ENCODE measurements at regions not wholly inside any gene's neighbourhood (a gene's known extent, or its start where the extent isn't known, plus 50 kb on each side); places are given as distances from the start of the nearest gene placed in this dataset.

DNA sequence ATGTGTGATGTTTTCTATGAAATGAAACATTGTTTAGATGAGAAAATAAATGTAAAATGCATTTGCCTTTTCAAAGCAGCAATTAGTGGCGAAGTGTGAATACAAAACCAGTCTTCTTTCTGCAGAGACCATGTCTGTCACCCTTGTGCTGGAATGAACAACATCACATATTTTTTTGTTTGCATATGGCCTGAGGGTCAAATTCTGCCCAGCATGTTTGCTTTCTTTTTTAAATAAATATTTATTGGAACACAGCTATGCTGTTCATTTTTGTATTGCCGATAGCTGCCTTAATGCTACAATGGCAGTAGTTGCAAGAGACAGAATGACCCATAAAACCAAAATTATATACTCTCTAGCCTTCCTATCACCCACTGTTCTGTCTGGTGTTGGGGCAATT is 75.3 kb upstream of the SNRPN start:
- no peaks in the 10 kb centered on the region for H3K27me3 ChIP-seq (ENCODE audit: insufficient read depth, low read depth, low read length)
- H3K9me2 ChIP-seq (ENCODE audit: insufficient read depth, low read length) = no peaks in the 10 kb centered on the region
- no peak overlapping the region for H2AFZ ChIP-seq (ENCODE audit: low read depth, low read length)
- H3K79me2 ChIP-seq (replicated peaks; ENCODE audit: insufficient read depth, low read length) = peaks cover 5% of the 10 kb centered on the region
- H3K9ac ChIP-seq (ENCODE audit: low read length) = no peak overlapping the region
- H3K27ac ChIP-seq (ENCODE audit: low read length) = no peak overlapping the region
- no peak overlapping the region for H3K4me3 ChIP-seq (ENCODE audit: low read length)
- peaks cover 4% of the 10 kb centered on the region for H3K9me3 ChIP-seq (ENCODE audit: low read length)
- no peaks in the 10 kb centered on the region for H4K20me1 ChIP-seq (ENCODE audit: insufficient read depth)
- TF ChIP-seq MXI1 (conservative IDR thresholded peaks at IDR 0.05; ENCODE audit: poor library complexity, severe bottlenecking) (no peak), EZH2 (IDR thresholded peaks at IDR 0.05; ENCODE audit: borderline replicate concordance, insufficient read depth, low read length, poor library complexity, severe bottlenecking) (no peak), CTCF (IDR thresholded peaks at IDR 0.05; ENCODE audit: poor library complexity, severe bottlenecking) (no peak), RAD21 (conservative IDR thresholded peaks at IDR 0.05) (no peak), EP300 (conservative IDR thresholded peaks at IDR 0.05; ENCODE audit: poor library complexity, severe bottlenecking) (no peak), SMC3 (conservative IDR thresholded peaks at IDR 0.05; ENCODE audit: poor library complexity) (no peak), REST (IDR thresholded peaks at IDR 0.05; ENCODE audit: borderline replicate concordance) (no peak)
- no peaks in the 10 kb centered on the region for H3F3A ChIP-seq (ENCODE audit: insufficient read depth, low read length, poor library complexity, severe bottlenecking)
- no peaks in the 10 kb centered on the region for H3K36me3 ChIP-seq (ENCODE audit: insufficient read depth, low read length)
- no peak overlapping the region for H3K4me2 ChIP-seq (ENCODE audit: low read length)

DNA sequence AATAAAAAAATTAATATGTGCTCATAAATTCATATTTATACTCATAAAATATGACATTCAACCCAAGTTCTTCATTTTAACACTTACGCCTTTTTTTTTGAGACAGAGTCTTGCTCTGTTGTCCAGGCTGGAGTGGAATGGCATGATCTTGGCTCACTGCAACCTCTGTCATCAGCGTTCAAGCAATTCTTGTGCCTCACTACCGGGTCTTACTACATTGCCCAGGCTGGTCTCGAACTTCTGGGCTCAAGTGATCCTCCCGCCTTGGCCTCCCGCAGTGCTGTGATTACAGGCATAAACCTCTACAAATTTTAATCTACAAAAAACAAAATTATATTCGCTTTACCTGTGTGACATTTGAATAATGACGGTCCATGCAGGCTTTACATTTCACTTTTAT is 74.1 kb upstream of the SNRPN start:
- H4K20me1 ChIP-seq (ENCODE audit: insufficient read depth) = no peaks in the 10 kb centered on the region
- H3F3A ChIP-seq (ENCODE audit: insufficient read depth, low read length, poor library complexity, severe bottlenecking) = no peaks in the 10 kb centered on the region
- no peaks in the 10 kb centered on the region for H3K9me2 ChIP-seq (ENCODE audit: insufficient read depth, low read length)
- H3K79me2 ChIP-seq (replicated peaks; ENCODE audit: insufficient read depth, low read length) = peaks cover 5% of the 10 kb centered on the region
- H3K9ac ChIP-seq (ENCODE audit: low read length) = no peak overlapping the region
- no peaks in the 10 kb centered on the region for H3K36me3 ChIP-seq (ENCODE audit: insufficient read depth, low read length)
- no peak overlapping the region for H3K4me3 ChIP-seq (ENCODE audit: low read length)
- no peak overlapping the region for H3K27ac ChIP-seq (ENCODE audit: low read length)
- TF ChIP-seq SMC3 (conservative IDR thresholded peaks at IDR 0.05; ENCODE audit: poor library complexity) (no peak), CTCF (IDR thresholded peaks at IDR 0.05; ENCODE audit: poor library complexity, severe bottlenecking) (no peak), EZH2 (IDR thresholded peaks at IDR 0.05; ENCODE audit: borderline replicate concordance, insufficient read depth, low read length, poor library complexity, severe bottlenecking) (no peak), POLR2AphosphoS5 (IDR thresholded peaks at IDR 0.05) (no peak), RAD21 (conservative IDR thresholded peaks at IDR 0.05) (no peak), EP300 (conservative IDR thresholded peaks at IDR 0.05; ENCODE audit: poor library complexity, severe bottlenecking) (no peak), TAF1 (IDR thresholded peaks at IDR 0.05; ENCODE audit: low read depth) (no peak), MXI1 (conservative IDR thresholded peaks at IDR 0.05; ENCODE audit: poor library complexity, severe bottlenecking) (no peak), REST (IDR thresholded peaks at IDR 0.05; ENCODE audit: borderline replicate concordance) (no peak)
- H3K27me3 ChIP-seq (ENCODE audit: insufficient read depth, low read depth, low read length) = no peaks in the 10 kb centered on the region
- no peak overlapping the region for H3K4me2 ChIP-seq (ENCODE audit: low read length)
- H3K9me3 ChIP-seq (ENCODE audit: low read length) = peaks cover 4% of the 10 kb centered on the region
- no peak overlapping the region for H2AFZ ChIP-seq (ENCODE audit: low read depth, low read length)

Data from neural cell (in vitro differentiated cells).